AG04450 (cell line): ENCODE measurements at regions not wholly inside any gene's neighbourhood (a gene's known extent, or its start where the extent isn't known, plus 50 kb on each side); places are given as distances from the start of the nearest gene placed in this dataset.

Experiments used
- CTCF ChIA-PET: fragments of 300-600, 350-600 bp; formaldehyde crosslinking; extraction: SDS; loops from one replicate; lab custom pipeline; 2022; ENCODE audit warnings: antibody characterized with exemption, inconsistent platforms; lab: Charles Lee
- POLR2A ChIA-PET: fragments of 350-600 bp; formaldehyde crosslinking; extraction: SDS; loops from one replicate; lab custom pipeline; 2021; ENCODE audit warnings: antibody characterized with exemption, inconsistent platforms; lab: Yijun Ruan, JAX
- DNase-seq: peaks from one replicate; pipeline ENCODE4 v3.0.0-alpha.2; 2011; ENCODE audit warnings: low read depth, low spot score
- H3K27ac ChIP-seq: one replicate; pipeline ENCODE4 v1.5.1; 2012; ENCODE audit warnings: low read depth, low read length, control low read depth
- H3K27me3 ChIP-seq: one replicate; pipeline ENCODE4 v1.6.0; 2012; ENCODE audit warnings: low read length; ENCODE audit not compliant: control insufficient read depth, insufficient read depth
- H3K4me3 ChIP-seq: 2 replicates; pipeline ENCODE4 v1.5.1; 2011; ENCODE audit warnings: mild to moderate bottlenecking, low read depth, low read length, control low read depth
- H3K9me3 ChIP-seq: 2 replicates; pipeline ENCODE4 v1.5.1; 2012; ENCODE audit warnings: low read length; ENCODE audit not compliant: control insufficient read depth, insufficient read depth
- TF ChIP-seq, protein P1 (sequence below): IDR thresholded peaks from 2 replicates; pipeline ENCODE4 v1.5.1; 2011; ENCODE audit warnings: low read depth, low read length, control low read depth, inconsistent platforms

DNA sequence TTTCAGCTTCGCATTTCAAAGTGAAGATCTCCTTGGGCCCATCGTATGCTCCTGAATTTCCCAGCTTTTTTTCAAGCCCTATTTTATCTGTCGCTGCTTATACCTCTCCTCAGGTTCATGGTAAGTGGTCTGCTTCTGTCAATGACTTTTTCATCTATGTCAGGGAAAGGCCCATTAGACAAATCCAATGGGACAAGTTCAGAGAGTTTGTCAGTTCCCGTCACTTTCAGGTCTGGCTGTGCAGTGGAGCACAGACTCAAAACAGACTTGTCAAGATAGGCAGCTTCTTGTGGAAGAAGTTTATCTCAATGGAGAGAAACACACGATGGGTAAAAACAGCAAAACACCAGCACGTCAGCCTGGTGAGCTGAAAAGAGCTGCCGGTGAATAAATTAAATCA lies 100.9 kb upstream of the KLF7 start:
- CTCF ChIA-PET = interaction anchor here (1.9 kb wide), 1 partner anchor 15 kb away, joined by 4 read pairs; no protein-coding TSS in a partner anchor
- Histone ChIP-seq H3K27me3 (no peaks in the 10 kb centered on the region), H3K27ac (no peak overlapping the region), H3K9me3 (no peaks in the 10 kb centered on the region), H3K4me3 (no peak overlapping the region)
- no peak for DNase-seq
- POLR2A ChIA-PET = interaction anchor here (1.1 to 1.2 kb wide), 2 partner anchors 8 to 9 kb away, joined by 3 read pairs; no protein-coding TSS in a partner anchor
- TF ChIP-seq, protein P1, sequence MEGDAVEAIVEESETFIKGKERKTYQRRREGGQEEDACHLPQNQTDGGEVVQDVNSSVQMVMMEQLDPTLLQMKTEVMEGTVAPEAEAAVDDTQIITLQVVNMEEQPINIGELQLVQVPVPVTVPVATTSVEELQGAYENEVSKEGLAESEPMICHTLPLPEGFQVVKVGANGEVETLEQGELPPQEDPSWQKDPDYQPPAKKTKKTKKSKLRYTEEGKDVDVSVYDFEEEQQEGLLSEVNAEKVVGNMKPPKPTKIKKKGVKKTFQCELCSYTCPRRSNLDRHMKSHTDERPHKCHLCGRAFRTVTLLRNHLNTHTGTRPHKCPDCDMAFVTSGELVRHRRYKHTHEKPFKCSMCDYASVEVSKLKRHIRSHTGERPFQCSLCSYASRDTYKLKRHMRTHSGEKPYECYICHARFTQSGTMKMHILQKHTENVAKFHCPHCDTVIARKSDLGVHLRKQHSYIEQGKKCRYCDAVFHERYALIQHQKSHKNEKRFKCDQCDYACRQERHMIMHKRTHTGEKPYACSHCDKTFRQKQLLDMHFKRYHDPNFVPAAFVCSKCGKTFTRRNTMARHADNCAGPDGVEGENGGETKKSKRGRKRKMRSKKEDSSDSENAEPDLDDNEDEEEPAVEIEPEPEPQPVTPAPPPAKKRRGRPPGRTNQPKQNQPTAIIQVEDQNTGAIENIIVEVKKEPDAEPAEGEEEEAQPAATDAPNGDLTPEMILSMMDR = no peak

DNA sequence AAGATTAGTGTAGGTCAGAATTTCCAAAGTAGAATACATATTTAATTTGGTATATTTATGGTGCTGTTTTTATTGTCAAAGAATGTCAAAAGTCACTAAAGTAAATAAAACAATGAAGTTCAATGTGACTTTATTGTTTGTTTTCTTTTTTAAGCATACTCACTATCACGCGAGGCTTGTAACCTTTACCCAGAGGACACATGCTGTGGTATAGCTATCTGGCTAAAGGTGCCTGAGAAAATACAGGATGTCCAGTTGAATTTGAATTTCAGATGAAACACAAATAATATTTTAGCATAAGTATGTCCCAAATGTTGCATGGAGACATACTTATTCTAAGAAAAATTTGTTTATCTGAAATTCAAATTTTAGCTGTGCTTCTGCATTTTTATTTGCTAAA lies 103.3 kb upstream of the KLF7 start:
- Histone ChIP-seq H3K9me3 (no peaks in the 10 kb centered on the region), H3K4me3 (no peak overlapping the region), H3K27me3 (no peaks in the 10 kb centered on the region), H3K27ac (no peak overlapping the region)
- TF ChIP-seq, protein P1 = no peak
- ChIA-PET CTCF (no interaction called here), POLR2A (no interaction called here)
- DNase-seq = no peak

DNA sequence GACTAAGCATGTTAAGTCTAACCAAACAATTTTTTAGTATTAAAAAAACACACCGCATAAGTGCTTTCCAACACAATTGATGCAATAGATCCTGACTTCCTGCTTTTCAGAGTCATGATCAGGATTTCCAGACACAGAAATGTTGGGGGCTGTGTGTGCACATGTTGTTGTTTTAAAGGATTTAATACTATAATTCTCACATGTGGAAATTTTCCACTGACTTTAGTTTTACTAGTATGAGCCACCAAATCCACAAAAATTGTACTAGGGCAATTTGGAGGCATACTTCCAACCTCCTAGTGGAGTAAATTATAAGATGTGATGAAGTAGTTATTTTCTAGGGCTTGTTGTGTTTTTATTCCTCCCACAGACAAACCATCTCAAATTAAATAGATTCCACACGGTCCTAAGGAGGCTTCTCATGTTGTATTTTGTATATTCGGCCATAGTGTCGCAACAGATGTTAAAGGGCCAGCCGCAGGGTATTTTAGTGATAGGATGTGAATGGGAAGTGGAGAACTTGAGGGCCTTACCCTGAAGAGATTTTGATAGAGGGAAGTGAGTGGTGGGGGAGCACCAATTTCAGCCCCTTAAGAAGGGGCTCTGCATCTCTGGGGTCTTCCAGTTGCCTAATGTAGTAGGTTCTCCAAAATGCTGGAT lies 108.9 kb upstream of the KLF7 start:
- Histone ChIP-seq H3K9me3 (no peaks in the 10 kb centered on the region), H3K27me3 (no peaks in the 10 kb centered on the region), H3K27ac (no peak overlapping the region), H3K4me3 (no peak overlapping the region)
- CTCF ChIA-PET = no interaction called here
- TF ChIP-seq, protein P1 = no peak
- DNase-seq = no peak
- POLR2A ChIA-PET = no interaction called here

DNA sequence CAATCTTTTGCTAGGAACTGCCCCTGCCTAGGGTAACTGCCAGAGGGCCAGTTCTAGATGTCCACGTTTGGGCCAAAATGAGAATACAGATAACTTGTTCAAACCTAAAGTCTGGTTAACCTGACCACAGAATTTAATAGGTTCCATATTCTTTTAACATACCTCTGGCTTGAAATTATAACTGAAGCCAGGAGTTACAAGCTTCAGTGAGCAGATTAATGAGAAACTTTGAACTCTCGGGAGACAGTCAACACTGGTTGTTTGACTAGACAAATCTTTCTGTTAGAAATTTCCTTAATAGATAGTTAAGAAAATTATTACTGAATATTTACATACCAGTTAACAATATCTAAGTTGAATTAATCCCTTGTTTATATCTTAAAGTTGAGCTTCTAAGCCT lies 110.0 kb upstream of the KLF7 start:
- Histone ChIP-seq H3K27ac (no peak overlapping the region), H3K9me3 (no peaks in the 10 kb centered on the region), H3K27me3 (no peaks in the 10 kb centered on the region), H3K4me3 (no peak overlapping the region)
- DNase-seq = no peak
- POLR2A ChIA-PET = no interaction called here
- CTCF ChIA-PET = no interaction called here
- TF ChIP-seq, protein P1 = no peak

DNA sequence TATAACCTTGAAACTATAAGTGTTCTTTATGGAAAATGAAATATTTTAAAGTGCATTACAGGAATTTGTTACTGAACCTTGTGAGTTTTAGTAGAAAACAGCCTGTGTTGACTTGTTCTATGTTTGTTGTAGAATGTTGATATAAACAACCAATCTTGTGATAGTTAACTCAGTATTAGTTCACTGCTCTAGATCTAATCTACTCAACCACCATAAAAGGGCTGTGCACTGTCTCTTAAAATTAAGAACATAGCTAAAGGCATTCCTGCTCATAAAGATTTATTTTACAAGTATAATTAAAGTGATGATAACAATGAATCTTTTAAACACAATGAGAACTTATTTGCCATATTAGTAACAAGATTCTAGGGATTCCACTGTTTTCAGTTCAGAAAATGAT lies 110.5 kb upstream of the KLF7 start:
- POLR2A ChIA-PET = no interaction called here
- no peak for DNase-seq
- Histone ChIP-seq H3K27me3 (no peaks in the 10 kb centered on the region), H3K27ac (no peak overlapping the region), H3K9me3 (no peaks in the 10 kb centered on the region), H3K4me3 (no peak overlapping the region)
- TF ChIP-seq, protein P1 = no peak
- CTCF ChIA-PET = no interaction called here
